ENCODE measurements at regions not wholly inside any gene's neighbourhood (a gene's known extent, or its start where the extent isn't known, plus 50 kb on each side); places are given as distances from the start of the nearest gene placed in this dataset.

DNA sequence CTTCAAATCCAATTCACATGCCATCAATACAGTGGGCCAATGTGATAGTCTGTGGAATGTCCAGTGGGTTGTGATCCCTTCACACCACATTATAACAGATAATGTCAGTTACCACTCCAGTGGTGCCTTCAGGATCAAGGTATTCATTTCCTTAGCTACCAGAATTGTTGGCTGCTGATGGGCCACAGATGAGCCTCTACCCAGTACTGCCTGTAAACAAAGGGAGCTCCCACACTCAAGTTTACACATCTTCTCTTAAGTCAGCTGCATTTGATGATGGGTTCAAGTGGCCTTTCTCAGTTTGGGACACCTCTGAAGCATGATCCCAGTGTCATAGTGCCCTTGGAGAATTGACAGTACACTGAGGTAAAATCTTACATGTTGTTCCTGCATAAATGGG is 477.0 kb upstream of the CD180 start:
- no peak for FAIRE-seq
- TF ChIP-seq TAF1 (IDR thresholded peaks at IDR 0.05; ENCODE audit: low read depth, low read length) (no peak), PAX5 (IDR thresholded peaks at IDR 0.05; ENCODE audit: insufficient read depth, low read length, severe bottlenecking) (no peak), POU2F2 (IDR thresholded peaks at IDR 0.05; ENCODE audit: low read depth, low read length) (no peak), POLR2AphosphoS5 (IDR thresholded peaks at IDR 0.05; ENCODE audit: low read depth, low read length) (no peak)
- no peak for DNase-seq (ENCODE audit: insufficient read length, low spot score)

- TF ChIP-seq SPI1 (IDR thresholded peaks at IDR 0.05; ENCODE audit: low read depth, low read length): no peak
- TF ChIP-seq POLR2AphosphoS5 (IDR thresholded peaks at IDR 0.05; ENCODE audit: low read depth, low read length): no peak
- TF ChIP-seq POU2F2 (IDR thresholded peaks at IDR 0.05; ENCODE audit: low read depth, low read length): no peak
- no peak for TF ChIP-seq TAF1 (IDR thresholded peaks at IDR 0.05; ENCODE audit: low read depth, low read length)
- TF ChIP-seq PAX5 (IDR thresholded peaks at IDR 0.05; ENCODE audit: insufficient read depth, low read length, severe bottlenecking): no peak
- TF ChIP-seq POLR2A (IDR thresholded peaks at IDR 0.05; ENCODE audit: low read depth, low read length): no peak
- FAIRE-seq: no peak
- DNase-seq (ENCODE audit: insufficient read length, low spot score): no peak
These were observed 476.6 kb upstream of the CD180 start for GRCh38 chr5:67673180-67673579.

DNA sequence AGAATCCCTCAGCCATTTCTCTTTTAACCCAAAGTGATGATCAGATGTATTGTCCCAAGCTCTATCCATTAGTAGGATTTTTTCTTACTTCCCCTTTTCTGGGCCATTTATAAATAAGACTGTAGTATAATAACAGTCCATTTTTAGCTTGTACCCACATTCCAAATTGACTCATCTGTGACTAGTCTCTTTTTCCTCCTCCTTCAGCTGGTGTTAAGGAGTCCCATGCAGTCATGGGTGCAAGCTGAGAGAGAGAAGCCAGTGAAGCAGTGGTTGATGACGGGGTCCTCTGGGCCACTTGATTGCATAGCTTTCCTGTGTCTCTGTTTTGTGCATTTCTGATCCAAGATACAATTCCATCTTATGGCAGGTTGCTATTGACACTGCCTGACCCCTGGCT is 476.0 kb upstream of the CD180 start:
- no peak for FAIRE-seq
- TF ChIP-seq PAX5 (IDR thresholded peaks at IDR 0.05; ENCODE audit: insufficient read depth, low read length, severe bottlenecking) (no peak), POLR2A (IDR thresholded peaks at IDR 0.05; ENCODE audit: low read depth, low read length) (no peak), POU2F2 (IDR thresholded peaks at IDR 0.05; ENCODE audit: low read depth, low read length) (no peak), TAF1 (IDR thresholded peaks at IDR 0.05; ENCODE audit: low read depth, low read length) (no peak), SPI1 (IDR thresholded peaks at IDR 0.05; ENCODE audit: low read depth, low read length) (no peak), POLR2AphosphoS5 (IDR thresholded peaks at IDR 0.05; ENCODE audit: low read depth, low read length) (no peak)
- no peak for DNase-seq (ENCODE audit: insufficient read length, low spot score)

- no peak for DNase-seq (ENCODE audit: insufficient read length, low spot score)
- FAIRE-seq: no peak
- TF ChIP-seq TAF1 (IDR thresholded peaks at IDR 0.05; ENCODE audit: low read depth, low read length): no peak
- TF ChIP-seq POLR2AphosphoS5 (IDR thresholded peaks at IDR 0.05; ENCODE audit: low read depth, low read length): no peak
- no peak for TF ChIP-seq PAX5 (IDR thresholded peaks at IDR 0.05; ENCODE audit: insufficient read depth, low read length, severe bottlenecking)
- TF ChIP-seq POLR2A (IDR thresholded peaks at IDR 0.05; ENCODE audit: low read depth, low read length): no peak
- no peak for TF ChIP-seq SPI1 (IDR thresholded peaks at IDR 0.05; ENCODE audit: low read depth, low read length)
- no peak for TF ChIP-seq POU2F2 (IDR thresholded peaks at IDR 0.05; ENCODE audit: low read depth, low read length)
These were observed 473.3 kb upstream of the CD180 start for GRCh38 chr5:67669916-67670315.

DNA sequence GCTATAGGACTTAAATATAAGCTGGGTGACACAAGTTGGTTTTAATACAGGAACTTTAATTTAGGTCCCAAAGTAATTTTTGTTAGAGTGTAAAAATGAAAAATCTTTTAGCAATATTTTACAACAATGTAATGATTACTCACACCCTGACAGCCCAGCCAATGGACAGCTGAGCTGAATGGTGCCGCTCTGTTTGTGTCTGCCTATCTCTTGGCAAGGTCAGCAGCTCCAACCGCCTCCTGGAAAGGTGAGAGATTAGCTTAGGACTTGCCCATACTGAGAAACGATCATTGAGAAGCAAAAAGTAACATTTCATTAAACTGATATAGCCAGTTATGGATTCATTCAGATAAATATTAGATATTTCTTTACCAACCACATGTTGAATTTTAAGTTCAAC is 463.6 kb upstream of the CD180 start:
- FAIRE-seq (no peak), DNase-seq (ENCODE audit: insufficient read length, low spot score) (no peak)
- TF ChIP-seq SPI1 (IDR thresholded peaks at IDR 0.05; ENCODE audit: low read depth, low read length) (no peak), POLR2A (IDR thresholded peaks at IDR 0.05; ENCODE audit: low read depth, low read length) (no peak), PAX5 (IDR thresholded peaks at IDR 0.05; ENCODE audit: insufficient read depth, low read length, severe bottlenecking) (no peak), TAF1 (IDR thresholded peaks at IDR 0.05; ENCODE audit: low read depth, low read length) (no peak), POLR2AphosphoS5 (IDR thresholded peaks at IDR 0.05; ENCODE audit: low read depth, low read length) (no peak)

DNA sequence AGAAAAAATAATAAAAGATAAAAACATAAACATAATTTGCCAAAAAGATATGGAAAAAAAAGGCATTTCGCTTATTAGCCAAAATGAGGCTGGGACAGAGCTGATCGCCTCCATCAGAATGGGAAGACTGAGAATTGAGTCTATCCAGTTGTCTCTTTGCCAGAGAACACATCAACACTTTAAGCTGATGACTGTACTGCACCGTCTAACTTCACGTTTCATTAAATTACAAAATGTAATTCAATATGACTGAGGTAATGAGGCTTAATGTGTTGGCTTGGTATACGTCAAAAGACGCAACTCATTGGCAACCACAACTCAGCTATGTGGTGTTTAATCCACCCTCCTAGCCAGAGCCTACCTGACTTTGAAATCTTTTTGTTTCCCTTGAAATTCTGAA is 462.7 kb upstream of the CD180 start:
- DNase-seq (ENCODE audit: insufficient read length, low spot score) (no peak), FAIRE-seq (no peak)
- TF ChIP-seq SPI1 (IDR thresholded peaks at IDR 0.05; ENCODE audit: low read depth, low read length): no peak
- no peak for TF ChIP-seq PAX5 (IDR thresholded peaks at IDR 0.05; ENCODE audit: insufficient read depth, low read length, severe bottlenecking)
- TF ChIP-seq POU2F2 (IDR thresholded peaks at IDR 0.05; ENCODE audit: low read depth, low read length): no peak
- no peak for TF ChIP-seq POLR2AphosphoS5 (IDR thresholded peaks at IDR 0.05; ENCODE audit: low read depth, low read length)
- TF ChIP-seq POLR2A (IDR thresholded peaks at IDR 0.05; ENCODE audit: low read depth, low read length): no peak

DNA sequence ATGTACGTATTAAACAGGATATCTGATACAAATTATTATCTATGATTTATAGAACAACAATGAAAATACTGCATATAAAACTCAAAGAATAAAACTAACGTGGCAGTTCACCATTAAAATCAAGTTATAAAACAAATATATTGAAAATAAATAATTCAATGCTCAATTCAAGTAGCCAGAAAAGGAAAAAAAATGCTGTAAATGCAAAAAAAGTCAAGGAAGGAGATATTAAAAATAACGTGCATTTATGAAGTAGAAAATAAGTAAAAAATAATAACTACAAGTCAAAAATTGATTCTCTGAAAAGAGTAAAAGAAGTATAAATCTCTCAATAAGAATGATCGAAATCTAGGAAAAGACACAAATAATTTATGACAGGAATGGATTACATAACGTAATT is 460.5 kb upstream of the CD180 start:
- DNase-seq (ENCODE audit: insufficient read length, low spot score) (no peak), FAIRE-seq (no peak)
- no peak for TF ChIP-seq TAF1 (IDR thresholded peaks at IDR 0.05; ENCODE audit: low read depth, low read length)
- no peak for TF ChIP-seq POLR2A (IDR thresholded peaks at IDR 0.05; ENCODE audit: low read depth, low read length)
- no peak for TF ChIP-seq SPI1 (IDR thresholded peaks at IDR 0.05; ENCODE audit: low read depth, low read length)
- no peak for TF ChIP-seq POU2F2 (IDR thresholded peaks at IDR 0.05; ENCODE audit: low read depth, low read length)
- no peak for TF ChIP-seq POLR2AphosphoS5 (IDR thresholded peaks at IDR 0.05; ENCODE audit: low read depth, low read length)
- no peak for TF ChIP-seq PAX5 (IDR thresholded peaks at IDR 0.05; ENCODE audit: insufficient read depth, low read length, severe bottlenecking)

- no peak for DNase-seq (ENCODE audit: insufficient read length, low spot score)
- TF ChIP-seq POLR2A (IDR thresholded peaks at IDR 0.05; ENCODE audit: low read depth, low read length) (no peak), POLR2AphosphoS5 (IDR thresholded peaks at IDR 0.05; ENCODE audit: low read depth, low read length) (no peak), POU2F2 (IDR thresholded peaks at IDR 0.05; ENCODE audit: low read depth, low read length) (no peak), SPI1 (IDR thresholded peaks at IDR 0.05; ENCODE audit: low read depth, low read length) (no peak), PAX5 (IDR thresholded peaks at IDR 0.05; ENCODE audit: insufficient read depth, low read length, severe bottlenecking) (no peak), TAF1 (IDR thresholded peaks at IDR 0.05; ENCODE audit: low read depth, low read length) (no peak)
- FAIRE-seq: no peak
These were observed 455.6 kb upstream of the CD180 start for GRCh38 chr5:67652201-67652600.

DNA sequence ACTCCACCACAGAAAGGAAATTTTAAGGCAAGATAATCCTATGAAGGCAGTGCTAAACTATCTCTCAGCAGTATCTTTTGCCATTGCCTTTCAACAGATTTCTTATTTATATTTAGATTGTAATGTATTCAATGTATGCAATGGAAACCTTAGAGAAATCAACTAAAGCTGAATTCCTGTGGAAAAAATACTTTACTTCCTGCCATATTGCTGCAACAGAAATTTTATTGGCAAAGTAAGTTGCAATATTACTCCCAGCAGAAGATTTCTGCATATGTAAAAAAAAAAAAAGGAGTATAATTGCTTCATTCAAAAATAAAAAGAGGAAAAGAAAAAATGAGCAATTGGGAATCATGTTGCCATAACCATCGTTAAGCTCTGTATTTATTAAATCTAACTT is 454.6 kb upstream of the CD180 start:
- TF ChIP-seq POLR2AphosphoS5 (IDR thresholded peaks at IDR 0.05; ENCODE audit: low read depth, low read length) (no peak), SPI1 (IDR thresholded peaks at IDR 0.05; ENCODE audit: low read depth, low read length) (no peak), PAX5 (IDR thresholded peaks at IDR 0.05; ENCODE audit: insufficient read depth, low read length, severe bottlenecking) (no peak), TAF1 (IDR thresholded peaks at IDR 0.05; ENCODE audit: low read depth, low read length) (no peak), POLR2A (IDR thresholded peaks at IDR 0.05; ENCODE audit: low read depth, low read length) (no peak), POU2F2 (IDR thresholded peaks at IDR 0.05; ENCODE audit: low read depth, low read length) (no peak)
- DNase-seq (ENCODE audit: insufficient read length, low spot score) (no peak), FAIRE-seq (no peak)

DNA sequence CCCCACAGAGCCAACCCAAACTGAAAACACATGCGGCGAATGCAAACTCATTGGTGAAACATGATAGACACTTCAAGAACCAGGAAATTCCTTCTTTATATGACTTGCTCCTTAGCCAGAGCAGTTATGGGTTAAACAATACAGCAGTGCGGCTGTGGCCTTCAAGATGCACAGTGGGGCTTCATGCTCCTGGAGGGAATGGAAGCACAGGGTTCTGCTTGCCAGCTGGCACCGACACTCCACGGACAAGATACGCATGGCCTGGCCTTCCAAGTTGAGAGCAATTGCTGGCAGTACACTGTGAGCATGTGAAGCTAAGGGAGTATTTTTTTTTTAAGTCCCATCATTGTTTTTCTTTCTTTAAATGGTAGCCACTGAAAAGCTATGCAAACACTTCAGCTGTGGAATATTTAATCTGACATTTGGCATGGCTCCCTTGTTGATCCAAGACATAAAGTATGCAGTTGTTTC is 451.6 kb upstream of the CD180 start:
- TF ChIP-seq SPI1 (IDR thresholded peaks at IDR 0.05; ENCODE audit: low read depth, low read length) (no peak), PAX5 (IDR thresholded peaks at IDR 0.05; ENCODE audit: insufficient read depth, low read length, severe bottlenecking) (no peak), POU2F2 (IDR thresholded peaks at IDR 0.05; ENCODE audit: low read depth, low read length) (no peak), POLR2A (IDR thresholded peaks at IDR 0.05; ENCODE audit: low read depth, low read length) (no peak), POLR2AphosphoS5 (IDR thresholded peaks at IDR 0.05; ENCODE audit: low read depth, low read length) (no peak), TAF1 (IDR thresholded peaks at IDR 0.05; ENCODE audit: low read depth, low read length) (no peak)
- DNase-seq (ENCODE audit: insufficient read length, low spot score) (no peak), FAIRE-seq (no peak)
